ENCODE measurements at regions not wholly inside any gene's neighbourhood (a gene's known extent, or its start where the extent isn't known, plus 50 kb on each side); places are given as distances from the start of the nearest gene placed in this dataset.

DNA sequence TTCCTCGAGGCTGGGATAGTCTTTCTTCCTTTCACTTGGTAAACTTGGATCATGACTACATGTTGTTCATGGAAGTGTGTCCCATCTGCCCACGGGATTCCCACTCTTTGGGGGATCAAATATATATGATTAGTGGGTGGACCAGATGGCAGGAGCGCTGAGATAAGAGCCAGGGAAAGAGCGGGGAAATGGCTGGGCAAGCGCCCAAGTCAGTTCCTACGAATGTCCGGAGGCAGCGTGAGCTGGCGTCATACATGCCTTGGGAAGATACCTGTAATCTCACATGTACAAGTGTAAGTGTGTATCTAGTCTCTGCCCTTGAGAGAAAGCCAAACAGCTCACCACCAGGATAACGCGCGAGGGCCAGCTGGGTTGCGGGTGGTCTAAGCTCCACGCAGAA, 62.3 kb downstream of the FZD10 start:
- TF ChIP-seq YY1 (IDR thresholded peaks at IDR 0.05; ENCODE audit: extremely low read depth, insufficient replicate concordance, low read depth, low read length) (no peak), POLR2A (IDR thresholded peaks at IDR 0.05; ENCODE audit: borderline replicate concordance, extremely low read depth, insufficient read depth, insufficient read length) (no peak), CTCF (IDR thresholded peaks at IDR 0.05 in 2 of 3, conservative IDR thresholded peaks at IDR 0.05 in 1 of 3; ENCODE audit: borderline replicate concordance in 1 of 3, insufficient read depth in 1 of 3, low read depth in 2 of 3, low read length in 2 of 3) (no peak), EZH2 (IDR thresholded peaks at IDR 0.05) (no peak), POLR2AphosphoS5 (IDR thresholded peaks at IDR 0.05; ENCODE audit: low read depth, low read length) (no peak), SP1 (IDR thresholded peaks at IDR 0.05; ENCODE audit: low read depth) (no peak), ZNF274 (IDR thresholded peaks at IDR 0.05; ENCODE audit: low read depth, low read length) (no peak), RAD21 (IDR thresholded peaks at IDR 0.05; ENCODE audit: low read depth) (no peak), EZH2phosphoT487 (IDR thresholded peaks at IDR 0.05; ENCODE audit: borderline replicate concordance) (no peak), ELF1 (IDR thresholded peaks at IDR 0.05; ENCODE audit: borderline replicate concordance, low read depth) (no peak)
- TF ChIP-seq, protein P1, sequence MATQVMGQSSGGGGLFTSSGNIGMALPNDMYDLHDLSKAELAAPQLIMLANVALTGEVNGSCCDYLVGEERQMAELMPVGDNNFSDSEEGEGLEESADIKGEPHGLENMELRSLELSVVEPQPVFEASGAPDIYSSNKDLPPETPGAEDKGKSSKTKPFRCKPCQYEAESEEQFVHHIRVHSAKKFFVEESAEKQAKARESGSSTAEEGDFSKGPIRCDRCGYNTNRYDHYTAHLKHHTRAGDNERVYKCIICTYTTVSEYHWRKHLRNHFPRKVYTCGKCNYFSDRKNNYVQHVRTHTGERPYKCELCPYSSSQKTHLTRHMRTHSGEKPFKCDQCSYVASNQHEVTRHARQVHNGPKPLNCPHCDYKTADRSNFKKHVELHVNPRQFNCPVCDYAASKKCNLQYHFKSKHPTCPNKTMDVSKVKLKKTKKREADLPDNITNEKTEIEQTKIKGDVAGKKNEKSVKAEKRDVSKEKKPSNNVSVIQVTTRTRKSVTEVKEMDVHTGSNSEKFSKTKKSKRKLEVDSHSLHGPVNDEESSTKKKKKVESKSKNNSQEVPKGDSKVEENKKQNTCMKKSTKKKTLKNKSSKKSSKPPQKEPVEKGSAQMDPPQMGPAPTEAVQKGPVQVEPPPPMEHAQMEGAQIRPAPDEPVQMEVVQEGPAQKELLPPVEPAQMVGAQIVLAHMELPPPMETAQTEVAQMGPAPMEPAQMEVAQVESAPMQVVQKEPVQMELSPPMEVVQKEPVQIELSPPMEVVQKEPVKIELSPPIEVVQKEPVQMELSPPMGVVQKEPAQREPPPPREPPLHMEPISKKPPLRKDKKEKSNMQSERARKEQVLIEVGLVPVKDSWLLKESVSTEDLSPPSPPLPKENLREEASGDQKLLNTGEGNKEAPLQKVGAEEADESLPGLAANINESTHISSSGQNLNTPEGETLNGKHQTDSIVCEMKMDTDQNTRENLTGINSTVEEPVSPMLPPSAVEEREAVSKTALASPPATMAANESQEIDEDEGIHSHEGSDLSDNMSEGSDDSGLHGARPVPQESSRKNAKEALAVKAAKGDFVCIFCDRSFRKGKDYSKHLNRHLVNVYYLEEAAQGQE (IDR thresholded peaks at IDR 0.05; ENCODE audit: low read depth), result no peak
- TF ChIP-seq, protein P2, sequence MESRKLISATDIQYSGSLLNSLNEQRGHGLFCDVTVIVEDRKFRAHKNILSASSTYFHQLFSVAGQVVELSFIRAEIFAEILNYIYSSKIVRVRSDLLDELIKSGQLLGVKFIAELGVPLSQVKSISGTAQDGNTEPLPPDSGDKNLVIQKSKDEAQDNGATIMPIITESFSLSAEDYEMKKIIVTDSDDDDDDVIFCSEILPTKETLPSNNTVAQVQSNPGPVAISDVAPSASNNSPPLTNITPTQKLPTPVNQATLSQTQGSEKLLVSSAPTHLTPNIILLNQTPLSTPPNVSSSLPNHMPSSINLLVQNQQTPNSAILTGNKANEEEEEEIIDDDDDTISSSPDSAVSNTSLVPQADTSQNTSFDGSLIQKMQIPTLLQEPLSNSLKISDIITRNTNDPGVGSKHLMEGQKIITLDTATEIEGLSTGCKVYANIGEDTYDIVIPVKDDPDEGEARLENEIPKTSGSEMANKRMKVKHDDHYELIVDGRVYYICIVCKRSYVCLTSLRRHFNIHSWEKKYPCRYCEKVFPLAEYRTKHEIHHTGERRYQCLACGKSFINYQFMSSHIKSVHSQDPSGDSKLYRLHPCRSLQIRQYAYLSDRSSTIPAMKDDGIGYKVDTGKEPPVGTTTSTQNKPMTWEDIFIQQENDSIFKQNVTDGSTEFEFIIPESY (IDR thresholded peaks at IDR 0.05; ENCODE audit: extremely low read depth, insufficient replicate concordance, low read length), result no peak

All from HCT116 (cell line).